Gastroesophageal sphincter (tissue), 4 donors: ENCODE measurements at regions not wholly inside any gene's neighbourhood (a gene's known extent, or its start where the extent isn't known, plus 50 kb on each side); places are given as distances from the start of the nearest gene placed in this dataset.

Source experiments
- ATAC-seq: fragments of 150-250 bp; one replicate; pipeline ENCODE4 v1.9.1; 2016; ENCODE audit warnings: mild to moderate bottlenecking, moderate library complexity
- H3K27ac ChIP-seq, 4 donors: fragments of 200-600 bp; sonication (generic) in 3 of 4; 1 replicate in 3 of 4; 2 replicates in 1 of 4; pipeline ENCODE4 v1.5.1; 2016 to 2019
- H3K27me3 ChIP-seq: fragments of 200-600 bp; sonication (generic); one replicate; pipeline ENCODE4 v1.5.1; 2019
- H3K36me3 ChIP-seq, 2 donors: fragments of 200-600 bp; sonication (generic); one replicate each; pipeline ENCODE4 v1.5.1; 2019; ENCODE audit warnings: control low read depth in 1 of 2
- H3K4me1 ChIP-seq, 3 donors: fragments of 200-600 bp; sonication (generic); 1 replicate in 2 of 3; 2 replicates in 1 of 3; pipeline ENCODE4 v1.5.1; 2016 to 2019; ENCODE audit warnings: control low read depth in 2 of 3
- H3K4me3 ChIP-seq, 2 donors: fragments of 200-600 bp; sonication (generic); one replicate each; pipeline ENCODE4 v1.5.1; 2019; ENCODE audit warnings: mild to moderate bottlenecking in 1 of 2, moderate library complexity in 1 of 2
- H3K9me3 ChIP-seq, 3 donors: fragments of 200-600 bp; sonication (generic); one replicate each; pipeline ENCODE4 v1.5.1; 2017 to 2019; ENCODE audit warnings: control low read depth in 2 of 3
- EP300 ChIP-seq: sonication (generic); formaldehyde crosslinking; IDR thresholded peaks from one replicate; pipeline ENCODE4 v1.6.1; 2017; ENCODE audit warnings: antibody characterized with exemption, mild to moderate bottlenecking
- POLR2A ChIP-seq, 2 donors: fragments of 450-650 bp; IDR thresholded peaks; one replicate each; pipeline ENCODE4 v1.6.1; 2017; ENCODE audit warnings: antibody characterized with exemption in 2 of 2, mild to moderate bottlenecking in 2 of 2, moderate library complexity in 1 of 2
- POLR2AphosphoS5 ChIP-seq: sonication (generic); formaldehyde crosslinking; IDR thresholded peaks from one replicate; pipeline ENCODE4 v1.6.1; 2017; ENCODE audit warnings: antibody characterized with exemption
- WGBS, 2 donors: methylation state at CpG; one replicate each; pipeline ENCODE4 v1.1.5; 2018; ENCODE audit warnings: low coverage in 1 of 2; 5-methylcytosine and 5-hydroxymethylcytosine counted together
- TF ChIP-seq, protein P1 (sequence below), 4 experiments: fragments of 200-600 bp in 2 of 4; fragments of 450-650 bp in 2 of 4; sonication (generic) in 1 of 4; IDR thresholded peaks; one replicate each; pipeline ENCODE4 v1.5.1; 2017 to 2019; ENCODE audit warnings: antibody characterized with exemption in 4 of 4, mild to moderate bottlenecking in 2 of 4, moderate library complexity in 2 of 4

DNA sequence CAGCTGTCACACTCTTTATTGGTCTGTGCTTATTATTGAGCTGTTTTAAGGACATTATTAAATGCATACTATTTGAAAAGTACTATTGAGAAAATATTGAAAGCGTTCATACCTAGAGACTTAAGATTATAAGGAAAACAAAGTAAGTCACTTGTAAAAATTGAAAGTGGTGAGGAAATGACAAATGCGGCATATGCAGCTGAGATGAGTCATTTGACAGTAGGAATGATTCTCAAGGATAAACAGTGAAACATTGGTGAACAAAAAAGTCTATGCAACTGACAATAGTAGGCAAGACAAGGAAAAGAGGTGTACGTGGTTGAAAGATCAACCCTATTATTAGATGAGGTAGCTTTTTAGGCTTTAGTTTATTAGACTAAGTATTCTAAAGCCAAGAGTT is 82.6 kb upstream of the MAP10 start:
- 83 to 94% methylated on average over 2 to 3 of the region's 3 CpGs for WGBS, 2 donors
- no peak overlapping the region for H3K4me3 ChIP-seq
- no peak for ATAC-seq
- H3K36me3 ChIP-seq = no peaks in the 10 kb centered on the region
- H3K9me3 ChIP-seq = no peaks in the 10 kb centered on the region
- no peaks in the 10 kb centered on the region for H3K27me3 ChIP-seq
- peaks cover 0 to under 1% (median 0%) of the 10 kb centered on the region in 3 donors for H3K4me1 ChIP-seq
- TF ChIP-seq, protein P1, sequence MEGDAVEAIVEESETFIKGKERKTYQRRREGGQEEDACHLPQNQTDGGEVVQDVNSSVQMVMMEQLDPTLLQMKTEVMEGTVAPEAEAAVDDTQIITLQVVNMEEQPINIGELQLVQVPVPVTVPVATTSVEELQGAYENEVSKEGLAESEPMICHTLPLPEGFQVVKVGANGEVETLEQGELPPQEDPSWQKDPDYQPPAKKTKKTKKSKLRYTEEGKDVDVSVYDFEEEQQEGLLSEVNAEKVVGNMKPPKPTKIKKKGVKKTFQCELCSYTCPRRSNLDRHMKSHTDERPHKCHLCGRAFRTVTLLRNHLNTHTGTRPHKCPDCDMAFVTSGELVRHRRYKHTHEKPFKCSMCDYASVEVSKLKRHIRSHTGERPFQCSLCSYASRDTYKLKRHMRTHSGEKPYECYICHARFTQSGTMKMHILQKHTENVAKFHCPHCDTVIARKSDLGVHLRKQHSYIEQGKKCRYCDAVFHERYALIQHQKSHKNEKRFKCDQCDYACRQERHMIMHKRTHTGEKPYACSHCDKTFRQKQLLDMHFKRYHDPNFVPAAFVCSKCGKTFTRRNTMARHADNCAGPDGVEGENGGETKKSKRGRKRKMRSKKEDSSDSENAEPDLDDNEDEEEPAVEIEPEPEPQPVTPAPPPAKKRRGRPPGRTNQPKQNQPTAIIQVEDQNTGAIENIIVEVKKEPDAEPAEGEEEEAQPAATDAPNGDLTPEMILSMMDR (IDR thresholded peaks at IDR 0.05) = no peak
- TF ChIP-seq EP300 = no peak
- no peak for TF ChIP-seq POLR2A (IDR thresholded peaks at IDR 0.05)
- TF ChIP-seq POLR2AphosphoS5 = no peak
- no peak overlapping the region for H3K27ac ChIP-seq

DNA sequence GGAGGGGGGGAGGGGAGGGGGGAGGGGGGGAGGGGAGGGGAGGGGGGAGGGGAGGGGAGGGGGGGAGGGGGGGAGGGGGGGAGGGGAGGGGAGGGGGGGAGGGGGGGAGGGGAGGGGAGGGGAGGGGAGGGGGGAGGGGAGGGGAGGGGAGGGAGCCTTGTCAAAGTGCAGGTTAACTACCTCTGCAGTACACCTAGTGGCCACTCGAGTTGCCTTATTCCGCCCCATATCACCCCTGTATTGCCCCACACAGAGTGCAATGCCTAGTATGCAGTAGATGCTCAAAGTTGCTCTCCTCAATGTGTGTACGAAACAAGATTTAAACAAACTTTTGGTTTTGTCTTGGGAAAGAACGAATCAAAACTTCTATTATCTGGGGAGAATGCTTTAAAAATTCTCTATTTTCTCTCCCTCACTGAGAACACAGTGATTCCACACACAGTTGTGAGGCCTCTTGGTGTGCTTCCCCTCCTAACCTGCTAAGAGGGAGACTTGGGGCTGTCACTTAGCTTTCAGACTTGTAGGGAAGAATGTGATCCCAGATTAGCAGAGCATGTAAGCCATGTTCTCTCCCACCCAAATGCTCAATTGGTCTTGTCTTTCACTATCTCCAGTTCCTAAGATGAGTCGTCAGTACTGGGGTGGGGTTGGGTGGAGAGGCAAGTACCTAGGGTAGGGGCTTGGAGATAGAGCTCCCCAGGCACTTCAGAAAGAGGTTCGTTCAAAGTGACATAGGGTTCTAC is 79.7 kb upstream of the MAP10 start:
- 83 to 95% methylated on average over 1 to 4 of the region's 6 CpGs for WGBS, 2 donors
- TF ChIP-seq POLR2A (IDR thresholded peaks at IDR 0.05) (no peak), EP300 (no peak), POLR2AphosphoS5 (no peak)
- TF ChIP-seq, protein P1 (IDR thresholded peaks at IDR 0.05) = no peak
- ATAC-seq = no peak
- H3K36me3 ChIP-seq = no peaks in the 10 kb centered on the region
- no peak overlapping the region for H3K4me3 ChIP-seq
- H3K4me1 ChIP-seq = peaks cover 0 to 10% (median 0%) of the 10 kb centered on the region in 3 donors
- H3K27ac ChIP-seq = no peak overlapping the region
- H3K9me3 ChIP-seq = no peaks in the 10 kb centered on the region
- no peaks in the 10 kb centered on the region for H3K27me3 ChIP-seq

DNA sequence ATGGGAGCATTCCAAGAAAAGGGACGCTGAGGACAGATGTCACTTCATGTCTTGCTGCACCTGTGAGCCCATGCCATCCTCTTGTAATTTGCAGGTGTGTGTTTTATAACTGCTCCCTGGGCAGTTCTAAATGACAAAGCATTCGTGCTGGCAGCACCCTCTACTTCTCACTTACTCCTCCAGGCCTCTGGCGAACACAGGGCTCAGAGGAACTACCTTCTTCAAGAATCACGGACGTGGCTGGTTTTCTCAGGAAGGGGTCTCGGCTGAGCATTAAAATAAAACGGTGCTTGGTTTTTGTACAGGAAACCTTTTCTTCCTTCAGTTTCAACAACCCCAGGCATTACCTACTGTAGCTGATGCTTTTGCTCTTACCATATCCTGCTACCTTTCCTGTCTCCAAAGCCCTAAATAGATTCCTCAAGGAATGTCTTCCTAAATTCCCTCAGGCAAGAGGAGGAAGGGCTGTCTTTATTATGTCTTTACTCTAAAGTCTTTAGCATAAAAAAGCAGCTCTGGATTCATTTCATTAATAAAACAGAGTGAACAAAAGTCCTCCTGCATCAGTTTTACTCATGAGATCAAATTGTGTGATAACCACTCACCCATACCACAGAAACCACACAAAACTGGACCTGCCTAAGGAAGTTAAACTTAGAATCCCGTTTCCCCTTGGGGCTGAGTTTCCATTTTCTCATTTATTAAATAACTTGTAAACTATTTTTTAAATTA is 79.0 kb upstream of the MAP10 start:
- 78 to 93% methylated on average over 7 of the region's 8 CpGs for WGBS, 2 donors
- no peak overlapping the region for H3K4me3 ChIP-seq
- no peak overlapping the region for H3K27ac ChIP-seq
- H3K27me3 ChIP-seq = no peaks in the 10 kb centered on the region
- H3K4me1 ChIP-seq = peaks cover 0 to 10% (median 0%) of the 10 kb centered on the region in 3 donors
- ATAC-seq = no peak
- TF ChIP-seq POLR2AphosphoS5 = no peak
- TF ChIP-seq, protein P1 (IDR thresholded peaks at IDR 0.05) = no peak
- TF ChIP-seq EP300 = no peak
- no peak for TF ChIP-seq POLR2A (IDR thresholded peaks at IDR 0.05)
- no peaks in the 10 kb centered on the region for H3K9me3 ChIP-seq
- H3K36me3 ChIP-seq = no peaks in the 10 kb centered on the region

DNA sequence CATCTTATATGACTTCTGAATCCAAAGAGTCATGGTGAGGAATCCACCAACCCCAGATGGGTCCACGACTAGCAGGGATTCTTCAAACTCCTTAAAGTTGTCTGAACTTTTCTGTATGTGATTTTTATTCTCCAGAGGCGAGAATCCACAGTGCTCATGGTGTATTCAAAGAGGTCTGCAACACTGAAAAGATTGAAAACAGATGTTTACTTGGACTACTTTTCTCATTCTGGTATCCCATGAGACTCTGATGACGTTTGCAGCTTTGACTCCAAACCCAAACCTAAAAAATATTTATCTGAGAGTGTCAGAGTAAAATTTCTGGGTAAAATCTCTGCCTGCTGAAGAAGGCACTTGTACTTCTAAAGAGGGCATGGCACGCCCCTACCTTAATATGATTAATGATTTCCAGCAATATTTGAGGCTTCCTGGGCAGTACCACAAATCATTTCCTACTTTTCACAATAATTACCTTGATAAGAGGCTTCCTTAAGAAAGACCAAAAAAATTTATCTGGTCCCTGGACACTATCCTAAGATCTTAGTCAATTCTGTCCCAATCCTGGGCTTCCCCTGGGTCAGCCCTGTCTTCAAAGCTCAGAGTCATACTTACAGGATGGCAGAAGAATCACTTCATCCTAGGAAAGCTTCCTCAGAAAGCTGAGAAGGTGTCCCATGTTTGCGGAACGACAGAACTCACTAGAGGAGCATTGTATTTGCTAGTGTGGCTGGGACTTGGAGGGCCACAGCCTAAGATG is 76.5 kb upstream of the MAP10 start:
- H3K9me3 ChIP-seq = no peaks in the 10 kb centered on the region
- ATAC-seq = peak; percentile 84
- H3K36me3 ChIP-seq = no peaks in the 10 kb centered on the region
- peak overlapping the region in 1 of 4 donors; percentile 19 for H3K27ac ChIP-seq
- WGBS, 2 donors = 52 to 83% methylated on average over 4 to 5 of the region's 6 CpGs
- TF ChIP-seq, protein P1 (IDR thresholded peaks at IDR 0.05) = no peak
- peak; percentile 18 for TF ChIP-seq POLR2AphosphoS5
- H3K4me3 ChIP-seq = no peak overlapping the region
- H3K4me1 ChIP-seq = peaks cover 0 to 10% (median 0%) of the 10 kb centered on the region in 3 donors
- H3K27me3 ChIP-seq = no peaks in the 10 kb centered on the region
